ENCODE measurements at regions not wholly inside any gene's neighbourhood (a gene's known extent, or its start where the extent isn't known, plus 50 kb on each side); places are given as distances from the start of the nearest gene placed in this dataset.

DNA sequence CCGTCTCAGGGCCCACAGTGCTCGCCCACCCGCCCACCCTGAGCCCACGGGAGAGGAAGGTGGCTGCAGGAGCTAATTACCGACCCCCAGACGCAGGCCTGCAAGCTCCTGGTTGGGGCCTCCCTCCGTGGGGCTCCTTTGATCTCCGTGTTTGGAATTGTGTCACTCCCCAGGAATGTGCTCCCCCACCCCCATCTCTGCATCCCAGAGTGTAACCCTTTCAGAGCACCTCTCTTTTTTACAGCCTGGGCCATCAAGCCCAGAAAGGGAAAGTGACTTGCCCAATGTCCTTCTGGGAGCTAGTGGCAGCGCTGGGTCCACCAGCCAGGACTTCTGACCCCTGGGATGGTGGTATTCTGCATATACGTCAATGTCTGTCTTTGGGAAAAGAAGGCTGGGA, 335.1 kb downstream of the CYRIA start:
- Mint-ChIP-seq H3K27me3 (ENCODE audit: low read depth) (no peaks in the 10 kb centered on the region), H3K4me1 (ENCODE audit: low read depth) (no peaks in the 10 kb centered on the region), H3K9me3 (no peaks in the 10 kb centered on the region), H3K36me3 (ENCODE audit: low read depth) (no peaks in the 10 kb centered on the region), H3K4me3 (ENCODE audit: low read depth) (no peak overlapping the region), H3K27ac (no peak overlapping the region)
- DNase-seq (ENCODE audit: low spot score), result no peak
- intact Hi-C loops (cut with micrococcal nuclease), result no loop called here

- intact Hi-C loops (cut with micrococcal nuclease), result no loop called here
- no peak overlapping the region for H3K27ac Mint-ChIP-seq
- H3K36me3 Mint-ChIP-seq (ENCODE audit: low read depth), result no peaks in the 10 kb centered on the region
- H3K27me3 Mint-ChIP-seq (ENCODE audit: low read depth), result no peaks in the 10 kb centered on the region
- no peaks in the 10 kb centered on the region for H3K4me1 Mint-ChIP-seq (ENCODE audit: low read depth)
- no peak overlapping the region for H3K4me3 Mint-ChIP-seq (ENCODE audit: low read depth)
- no peak for DNase-seq (ENCODE audit: low spot score)
- no peaks in the 10 kb centered on the region for H3K9me3 Mint-ChIP-seq
Observed at GRCh38 chr2:16330012-16330411, 335.6 kb downstream of the CYRIA start.

GRCh38 chr2:16329421-16329820, 336.2 kb downstream of the CYRIA start:
- no peak for DNase-seq (ENCODE audit: low spot score)
- no peaks in the 10 kb centered on the region for H3K9me3 Mint-ChIP-seq
- H3K36me3 Mint-ChIP-seq (ENCODE audit: low read depth), result no peaks in the 10 kb centered on the region
- no peak overlapping the region for H3K4me3 Mint-ChIP-seq (ENCODE audit: low read depth)
- intact Hi-C loops (cut with micrococcal nuclease), result no loop called here
- H3K27me3 Mint-ChIP-seq (ENCODE audit: low read depth), result no peaks in the 10 kb centered on the region
- H3K4me1 Mint-ChIP-seq (ENCODE audit: low read depth), result no peaks in the 10 kb centered on the region
- no peak overlapping the region for H3K27ac Mint-ChIP-seq

- intact Hi-C loops (cut with micrococcal nuclease), result no loop called here
- H3K4me1 Mint-ChIP-seq (ENCODE audit: low read depth), result no peaks in the 10 kb centered on the region
- H3K36me3 Mint-ChIP-seq (ENCODE audit: low read depth), result no peaks in the 10 kb centered on the region
- DNase-seq (ENCODE audit: low spot score), result no peak
- H3K4me3 Mint-ChIP-seq (ENCODE audit: low read depth), result no peak overlapping the region
- no peaks in the 10 kb centered on the region for H3K27me3 Mint-ChIP-seq (ENCODE audit: low read depth)
- H3K27ac Mint-ChIP-seq, result no peak overlapping the region
- no peaks in the 10 kb centered on the region for H3K9me3 Mint-ChIP-seq
Observed at GRCh38 chr2:16328521-16329190, 337.0 kb downstream of the CYRIA start.

DNA sequence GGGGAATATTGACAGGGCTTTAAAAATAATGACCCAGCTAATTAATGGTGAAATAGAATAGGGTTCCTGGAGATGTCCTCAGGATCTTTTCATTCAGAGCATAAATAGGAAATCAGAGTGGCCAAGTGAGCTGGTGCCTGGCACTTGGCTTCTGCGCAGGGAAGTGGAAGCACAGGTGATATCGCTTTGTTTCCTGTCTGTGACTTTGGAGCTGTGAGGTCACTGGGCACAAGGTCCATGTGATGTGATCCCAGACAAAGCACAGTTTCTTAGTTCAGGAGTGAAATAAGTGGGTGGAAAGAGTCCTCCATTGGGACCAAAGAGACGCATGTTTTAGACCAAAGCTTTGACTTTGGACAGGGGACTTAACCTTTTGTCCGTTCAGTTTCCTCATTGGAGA, 338.3 kb downstream of the CYRIA start:
- Mint-ChIP-seq H3K9me3 (no peaks in the 10 kb centered on the region), H3K36me3 (ENCODE audit: low read depth) (no peaks in the 10 kb centered on the region), H3K4me1 (ENCODE audit: low read depth) (no peaks in the 10 kb centered on the region), H3K4me3 (ENCODE audit: low read depth) (no peak overlapping the region), H3K27ac (no peak overlapping the region), H3K27me3 (ENCODE audit: low read depth) (no peaks in the 10 kb centered on the region)
- DNase-seq (ENCODE audit: low spot score), result no peak
- intact Hi-C loops (cut with micrococcal nuclease), result no loop called here

GRCh38 chr2:16326711-16327300, 338.8 kb downstream of the CYRIA start:
- DNase-seq (ENCODE audit: low spot score), result no peak
- H3K4me3 Mint-ChIP-seq (ENCODE audit: low read depth), result no peak overlapping the region
- H3K27me3 Mint-ChIP-seq (ENCODE audit: low read depth), result no peaks in the 10 kb centered on the region
- H3K36me3 Mint-ChIP-seq (ENCODE audit: low read depth), result no peaks in the 10 kb centered on the region
- no peak overlapping the region for H3K27ac Mint-ChIP-seq
- intact Hi-C loops (cut with micrococcal nuclease), result no loop called here
- no peaks in the 10 kb centered on the region for H3K9me3 Mint-ChIP-seq
- H3K4me1 Mint-ChIP-seq (ENCODE audit: low read depth), result no peaks in the 10 kb centered on the region

GRCh38 chr2:16325976-16326510, 339.6 kb downstream of the CYRIA start:
- no peaks in the 10 kb centered on the region for H3K27me3 Mint-ChIP-seq (ENCODE audit: low read depth)
- intact Hi-C loops (cut with micrococcal nuclease), result no loop called here
- DNase-seq (ENCODE audit: low spot score), result no peak
- no peaks in the 10 kb centered on the region for H3K4me1 Mint-ChIP-seq (ENCODE audit: low read depth)
- H3K4me3 Mint-ChIP-seq (ENCODE audit: low read depth), result no peak overlapping the region
- H3K27ac Mint-ChIP-seq, result no peak overlapping the region
- no peaks in the 10 kb centered on the region for H3K36me3 Mint-ChIP-seq (ENCODE audit: low read depth)
- no peaks in the 10 kb centered on the region for H3K9me3 Mint-ChIP-seq

GRCh38 chr2:16325016-16325975, 340.3 kb downstream of the CYRIA start:
- no peaks in the 10 kb centered on the region for H3K4me1 Mint-ChIP-seq (ENCODE audit: low read depth)
- no peaks in the 10 kb centered on the region for H3K9me3 Mint-ChIP-seq
- H3K4me3 Mint-ChIP-seq (ENCODE audit: low read depth), result no peak overlapping the region
- no peaks in the 10 kb centered on the region for H3K36me3 Mint-ChIP-seq (ENCODE audit: low read depth)
- H3K27me3 Mint-ChIP-seq (ENCODE audit: low read depth), result no peaks in the 10 kb centered on the region
- intact Hi-C loops (cut with micrococcal nuclease), result no loop called here
- no peak overlapping the region for H3K27ac Mint-ChIP-seq
- DNase-seq (ENCODE audit: low spot score), result no peak

GRCh38 chr2:16324544-16324937, 341.1 kb downstream of the CYRIA start:
- Mint-ChIP-seq H3K27me3 (ENCODE audit: low read depth) (no peaks in the 10 kb centered on the region), H3K4me3 (ENCODE audit: low read depth) (no peak overlapping the region), H3K4me1 (ENCODE audit: low read depth) (no peaks in the 10 kb centered on the region), H3K9me3 (no peaks in the 10 kb centered on the region), H3K27ac (no peak overlapping the region), H3K36me3 (ENCODE audit: low read depth) (no peaks in the 10 kb centered on the region)
- no peak for DNase-seq (ENCODE audit: low spot score)
- intact Hi-C loops (cut with micrococcal nuclease), result no loop called here

DNA sequence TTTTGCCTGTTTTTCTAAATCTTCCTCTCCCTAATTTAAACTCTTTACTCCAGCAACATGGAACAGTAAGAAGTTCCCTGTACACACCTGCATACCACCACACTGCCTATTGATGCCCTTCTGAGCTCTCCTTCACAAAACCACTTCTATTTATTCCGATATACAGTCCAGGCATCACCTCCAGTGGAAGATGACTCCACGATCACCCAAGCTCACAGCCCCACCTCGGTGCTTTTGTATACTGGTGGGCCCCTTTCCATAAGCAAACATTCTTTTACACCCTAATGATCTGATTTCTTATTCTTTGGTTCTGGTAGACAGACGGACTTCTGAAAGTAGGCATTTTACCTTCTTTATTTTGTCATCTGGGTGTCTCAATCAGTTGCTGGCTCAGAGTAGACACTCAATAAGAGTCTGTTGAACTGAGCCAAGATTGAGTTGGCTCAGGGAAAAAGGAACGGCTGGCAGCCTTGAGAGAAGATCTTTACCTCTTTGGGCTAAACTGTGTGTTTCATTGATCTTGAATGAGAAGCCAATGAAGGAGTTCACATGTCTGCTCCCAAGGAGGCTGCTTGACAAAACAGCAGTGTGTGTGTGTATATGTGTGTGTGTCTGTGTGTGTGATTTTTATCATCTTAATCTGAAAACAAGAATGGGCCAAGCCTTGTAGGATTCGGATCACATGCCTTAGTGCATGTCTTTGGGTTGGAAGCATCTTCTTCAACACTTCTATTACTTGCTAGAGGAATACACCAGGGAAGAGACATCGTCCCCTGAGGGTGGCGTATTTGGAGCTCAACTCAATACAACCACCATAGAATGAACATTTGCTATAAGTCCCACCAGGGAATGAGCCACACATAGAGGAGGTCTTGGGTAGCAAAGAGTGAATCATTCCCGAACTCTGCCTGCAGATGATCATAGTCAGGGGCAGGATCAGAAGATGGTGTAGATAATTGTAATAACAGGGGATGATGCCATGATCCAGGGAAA, 341.8 kb downstream of the CYRIA start:
- Mint-ChIP-seq H3K36me3 (ENCODE audit: low read depth) (no peaks in the 10 kb centered on the region), H3K4me3 (ENCODE audit: low read depth) (no peak overlapping the region), H3K4me1 (ENCODE audit: low read depth) (no peaks in the 10 kb centered on the region), H3K27ac (no peak overlapping the region), H3K9me3 (no peaks in the 10 kb centered on the region), H3K27me3 (ENCODE audit: low read depth) (no peaks in the 10 kb centered on the region)
- no peak for DNase-seq (ENCODE audit: low spot score)
- intact Hi-C loops (cut with micrococcal nuclease), result no loop called here

GRCh38 chr2:16323126-16323520, 342.5 kb downstream of the CYRIA start:
- Mint-ChIP-seq H3K4me1 (ENCODE audit: low read depth) (no peaks in the 10 kb centered on the region), H3K27me3 (ENCODE audit: low read depth) (no peaks in the 10 kb centered on the region), H3K9me3 (no peaks in the 10 kb centered on the region), H3K27ac (no peak overlapping the region), H3K36me3 (ENCODE audit: low read depth) (no peaks in the 10 kb centered on the region), H3K4me3 (ENCODE audit: low read depth) (no peak overlapping the region)
- DNase-seq (ENCODE audit: low spot score), result no peak
- intact Hi-C loops (cut with micrococcal nuclease), result no loop called here

All from activated T-helper 2 cell treated with anti-CD3 and anti-CD28 coated beads, Interferon-gamma antibody, Interleukin-2, Interleukin-4, amounts not matched to agents 10 μg/mL and 5 μg/mL and 100 μg/mL, durations not matched to agents 14 hours and 24 hours and 36 hours (primary cell).